ENCODE measurements at regions not wholly inside any gene's neighbourhood (a gene's known extent, or its start where the extent isn't known, plus 50 kb on each side); places are given as distances from the start of the nearest gene placed in this dataset.

- TF ChIP-seq CTCF (IDR thresholded peaks at IDR 0.05; ENCODE audit: low read depth, low read length) (no peak), EZH2phosphoT487 (IDR thresholded peaks at IDR 0.05; ENCODE audit: low read depth) (no peak)
Measured at GRCh38 chr1:106793651-106794050, 262.8 kb upstream of the PRMT6 start.

Measured in OCI-LY3 (cell line).